DMS114 treated with DMSO at 0.1 percent for 48 hours (cell line): ENCODE measurements at regions not wholly inside any gene's neighbourhood (a gene's known extent, or its start where the extent isn't known, plus 50 kb on each side); places are given as distances from the start of the nearest gene placed in this dataset.
A peak's percentile ranks its signal among the peaks of the same experiment; 100 is the strongest.

Source experiments
- DNase-seq: peaks from one replicate; lab custom pipeline; 2025; ENCODE audit not compliant: unreplicated experiment; lab: John Stamatoyannopoulos, UW

- DNase-seq = no peak
Observed at GRCh38 chr22:22079404-22080148, 97.0 kb upstream of the TOP3B start.

GRCh38 chr22:22078329-22078728 is 95.7 kb upstream of the TOP3B start:
- DNase-seq = no peak

- DNase-seq = no peak
Observed at GRCh38 chr22:22076932-22077703, 94.5 kb upstream of the TOP3B start.

GRCh38 chr22:22076361-22076760 is 93.8 kb upstream of the TOP3B start:
- no peak for DNase-seq

GRCh38 chr22:22075382-22076163 is 93.0 kb upstream of the TOP3B start:
- no peak for DNase-seq

- no peak for DNase-seq
Observed at GRCh38 chr22:22074634-22075381, 92.2 kb upstream of the TOP3B start.

- DNase-seq = no peak
Observed at GRCh38 chr22:22073769-22074561, 91.4 kb upstream of the TOP3B start.

- no peak for DNase-seq
Observed at GRCh38 chr22:22072169-22072836, 89.7 kb upstream of the TOP3B start.

GRCh38 chr22:22071455-22071854 is 88.9 kb upstream of the TOP3B start:
- DNase-seq = no peak

- DNase-seq = no peak
Observed at GRCh38 chr22:22070371-22070824, 87.8 kb upstream of the TOP3B start.

GRCh38 chr22:22069450-22070370 is 87.1 kb upstream of the TOP3B start:
- no peak for DNase-seq

- no peak for DNase-seq
Observed at GRCh38 chr22:22068657-22069056, 86.1 kb upstream of the TOP3B start.

- no peak for DNase-seq
Observed at GRCh38 chr22:22068025-22068424, 85.4 kb upstream of the TOP3B start.

GRCh38 chr22:22067192-22067591 is 84.6 kb upstream of the TOP3B start:
- DNase-seq = no peak

- DNase-seq = no peak
Observed at GRCh38 chr22:22064580-22064979, 82.0 kb upstream of the TOP3B start.

- no peak for DNase-seq
Observed at GRCh38 chr22:22062306-22062793, 79.8 kb upstream of the TOP3B start.

- peak; percentile 35 for DNase-seq
Observed at GRCh38 chr22:22061085-22062077, 78.8 kb upstream of the TOP3B start.
